NCI-H2171 (cell line): ENCODE measurements at regions not wholly inside any gene's neighbourhood (a gene's known extent, or its start where the extent isn't known, plus 50 kb on each side); places are given as distances from the start of the nearest gene placed in this dataset.

ENCODE experiments used
- DNase-seq: peaks from one replicate; lab custom pipeline; 2025; lab: John Stamatoyannopoulos, UW

- no peak for DNase-seq
These were observed 126.1 kb upstream of the WWC1 start for GRCh38 chr5:168165221-168165914.

GRCh38 chr5:168165977-168166376 lies 125.5 kb upstream of the WWC1 start:
- DNase-seq, result no peak

- no peak for DNase-seq
These were observed 124.1 kb upstream of the WWC1 start for GRCh38 chr5:168167338-168167737.

- DNase-seq, result no peak
These were observed 122.3 kb upstream of the WWC1 start for GRCh38 chr5:168168978-168169698.

GRCh38 chr5:168169791-168170190 lies 121.7 kb upstream of the WWC1 start:
- no peak for DNase-seq

- no peak for DNase-seq
These were observed 119.3 kb upstream of the WWC1 start for GRCh38 chr5:168171901-168172759.

GRCh38 chr5:168172760-168173223 lies 118.7 kb upstream of the WWC1 start:
- DNase-seq, result no peak

GRCh38 chr5:168174376-168174775 lies 117.1 kb upstream of the WWC1 start:
- DNase-seq, result peak; percentile 89

GRCh38 chr5:168176251-168176650 lies 115.2 kb upstream of the WWC1 start:
- DNase-seq, result no peak

- no peak for DNase-seq
These were observed 114.5 kb upstream of the WWC1 start for GRCh38 chr5:168176941-168177340.

GRCh38 chr5:168177831-168178450 lies 113.5 kb upstream of the WWC1 start:
- DNase-seq, result no peak

- no peak for DNase-seq
These were observed 112.3 kb upstream of the WWC1 start for GRCh38 chr5:168179192-168179593.

GRCh38 chr5:168182269-168182668 lies 109.2 kb upstream of the WWC1 start:
- DNase-seq, result no peak

GRCh38 chr5:168184103-168184502 lies 107.3 kb upstream of the WWC1 start:
- no peak for DNase-seq

GRCh38 chr5:168186289-168187074 lies 105.0 kb upstream of the WWC1 start:
- DNase-seq, result no peak

GRCh38 chr5:168187614-168188013 lies 103.8 kb upstream of the WWC1 start:
- DNase-seq, result no peak

- no peak for DNase-seq
These were observed 103.3 kb upstream of the WWC1 start for GRCh38 chr5:168188182-168188581.

- no peak for DNase-seq
These were observed 99.3 kb upstream of the WWC1 start for GRCh38 chr5:168192120-168192519.

- DNase-seq, result no peak
These were observed 97.8 kb upstream of the WWC1 start for GRCh38 chr5:168193493-168194250.

GRCh38 chr5:168195110-168195509 lies 96.3 kb upstream of the WWC1 start:
- no peak for DNase-seq

GRCh38 chr5:168198359-168198758 lies 93.1 kb upstream of the WWC1 start:
- no peak for DNase-seq
